ENCODE measurements at regions not wholly inside any gene's neighbourhood (a gene's known extent, or its start where the extent isn't known, plus 50 kb on each side); places are given as distances from the start of the nearest gene placed in this dataset.
"Not testable (repeated sequence)": the region's sequence is repeated elsewhere in the genome, so short reads cannot be mapped to it uniquely, and the experiment has no call there.

GRCh38 chr14:106625186-106625585, 1098.8 kb downstream of the TMEM121 start:
- Histone ChIP-seq H3K4me1 (no peaks in the 10 kb centered on the region), H3K27ac (no peak overlapping the region), H3K9me3 (no peaks in the 10 kb centered on the region), H3K27me3 (peaks cover 0 to 2% of the 10 kb centered on the region in 2 donors), H3K4me3 (no peak overlapping the region), H3K36me3 (no peaks in the 10 kb centered on the region)
- no peak for DNase-seq
- TF ChIP-seq POLR2A (IDR thresholded peaks at IDR 0.05) (no peak), CTCF (IDR thresholded peaks at IDR 0.05) (no peak)
- intact Hi-C loops (cut with DNase I; ENCODE audit: low total_unique reads), result no loop called here

- intact Hi-C loops (cut with DNase I; ENCODE audit: low total_unique reads); DNase-seq; H3K27me3 ChIP-seq; H3K4me3 ChIP-seq; H3K9me3 ChIP-seq; H3K36me3 ChIP-seq; H3K27ac ChIP-seq; H3K4me1 ChIP-seq: not testable (repeated sequence)
These were observed 1100.1 kb downstream of the TMEM121 start for GRCh38 chr14:106626469-106626868.

GRCh38 chr14:106626942-106627588, 1100.7 kb downstream of the TMEM121 start:
- intact Hi-C loops (cut with DNase I; ENCODE audit: low total_unique reads); H3K36me3 ChIP-seq; H3K4me3 ChIP-seq; H3K27me3 ChIP-seq; H3K27ac ChIP-seq; H3K4me1 ChIP-seq; DNase-seq; H3K9me3 ChIP-seq: not testable (repeated sequence)

GRCh38 chr14:106631879-106632278, 1105.5 kb downstream of the TMEM121 start:
- no peak overlapping the region for H3K27ac ChIP-seq
- H3K4me3 ChIP-seq, result no peak overlapping the region

GRCh38 chr14:106633721-106634120, 1107.3 kb downstream of the TMEM121 start:
- Histone ChIP-seq H3K4me1 (no peaks in the 10 kb centered on the region), H3K4me3 (no peak overlapping the region), H3K27ac (no peak overlapping the region), H3K27me3 (no peaks in the 10 kb centered on the region), H3K36me3 (no peaks in the 10 kb centered on the region), H3K9me3 (no peaks in the 10 kb centered on the region)
- DNase-seq, result no peak
- intact Hi-C loops (cut with DNase I; ENCODE audit: low total_unique reads), result no loop called here
- no peak for TF ChIP-seq CTCF (IDR thresholded peaks at IDR 0.05)
- no peak for TF ChIP-seq POLR2A (IDR thresholded peaks at IDR 0.05)

More at GRCh38 chr14:106631879-106632278, 1105.5 kb downstream of the TMEM121 start:
- TF ChIP-seq CTCF (IDR thresholded peaks at IDR 0.05) (no peak), POLR2A (IDR thresholded peaks at IDR 0.05) (no peak)
- Histone ChIP-seq H3K9me3 (no peaks in the 10 kb centered on the region), H3K4me1 (no peaks in the 10 kb centered on the region), H3K27me3 (no peaks in the 10 kb centered on the region), H3K36me3 (no peaks in the 10 kb centered on the region)
- intact Hi-C loops (cut with DNase I; ENCODE audit: low total_unique reads), result no loop called here
- no peak for DNase-seq

GRCh38 chr14:106635569-106635968, 1109.2 kb downstream of the TMEM121 start:
- TF ChIP-seq POLR2A (IDR thresholded peaks at IDR 0.05) (no peak), CTCF (IDR thresholded peaks at IDR 0.05) (no peak)
- no peak overlapping the region for H3K27ac ChIP-seq
- no peak for DNase-seq
- no peaks in the 10 kb centered on the region for H3K4me1 ChIP-seq
- no peaks in the 10 kb centered on the region for H3K36me3 ChIP-seq
- intact Hi-C loops (cut with DNase I; ENCODE audit: low total_unique reads), result no loop called here
- H3K9me3 ChIP-seq, result no peaks in the 10 kb centered on the region
- no peaks in the 10 kb centered on the region for H3K27me3 ChIP-seq
- H3K4me3 ChIP-seq, result no peak overlapping the region

- H3K4me1 ChIP-seq; H3K27ac ChIP-seq; H3K9me3 ChIP-seq; H3K27me3 ChIP-seq; DNase-seq; intact Hi-C loops (cut with DNase I; ENCODE audit: low total_unique reads); H3K4me3 ChIP-seq; H3K36me3 ChIP-seq: not testable (repeated sequence)
These were observed 1112.5 kb downstream of the TMEM121 start for GRCh38 chr14:106638786-106639452.
